HepG2 (cell line): ENCODE measurements at regions not wholly inside any gene's neighbourhood (a gene's known extent, or its start where the extent isn't known, plus 50 kb on each side); places are given as distances from the start of the nearest gene placed in this dataset.

Source experiments
- ATAC-seq: fragments of 200-7000 bp; cut with Tn5 transposase; 3 replicates; pipeline ENCODE4 v1.9.1; 2020; ENCODE audit warnings: mild to moderate bottlenecking, moderate library complexity
- BruUV-seq: library from RNA; stranded (reverse); fragments of 400-500 nt; replicated peaks from 2 replicates; lab custom pipeline; 2021; lab: Mats Ljungman, UMichigan
- CTCF ChIA-PET: fragments of 300-600 bp; formaldehyde crosslinking; extraction: SDS; loops from one replicate; lab custom pipeline; 2021; ENCODE audit warnings: low total read pairs, inconsistent platforms, low intra/inter-chr PET ratio; lab: Yijun Ruan, JAX
- POLR2A ChIA-PET: fragments of 350-600 bp; sonication (Branson Sonifier 250); formaldehyde crosslinking; loops from one replicate; lab custom pipeline; 2020; ENCODE audit warnings: antibody characterized with exemption, inconsistent platforms; lab: Yijun Ruan, JAX
- DNase-seq: peaks from one replicate; pipeline ENCODE4 v3.0.0-alpha.2; 2015; ENCODE audit warnings: low spot score
- FAIRE-seq: peaks from 3 replicates; lab custom pipeline; 2011; peaks lifted over from hg19 to GRCh38; lab: Jason Lieb, UNC
- H2AFZ ChIP-seq: one replicate; pipeline ENCODE4 v1.6.1; 2011; ENCODE audit warnings: low read length, inconsistent platforms
- H3K27ac ChIP-seq: fragments of 300-600 bp; 3 replicates; pipeline ENCODE4 v1.8.0; 2011; ENCODE audit warnings: mixed run types, mild to moderate bottlenecking, mixed read lengths, low read length, inconsistent platforms; ENCODE audit not compliant: insufficient read depth; ENCODE audit errors: extremely low read length
- H3K27me3 ChIP-seq, 2 experiments: fragments of 200-600 bp in 1 of 2; 2 replicates in 1 of 2; 3 replicates in 1 of 2; pipeline versions ENCODE4 v1.6.0 to v1.8.0; 2011; ENCODE audit warnings: low read length in 2 of 2, mild to moderate bottlenecking in 2 of 2, moderate library complexity in 2 of 2, inconsistent platforms in 1 of 2; ENCODE audit not compliant: insufficient read depth in 2 of 2, control insufficient read depth in 1 of 2
- H3K36me3 ChIP-seq, 2 experiments: fragments of 200-600 bp in 1 of 2; replicated peaks in 1 of 2; 2 replicates in 1 of 2; 3 replicates in 1 of 2; pipeline versions ENCODE4 v1.5.1 to v1.8.0; 2011; ENCODE audit warnings: low read length in 2 of 2, inconsistent platforms in 1 of 2; ENCODE audit not compliant: insufficient read depth in 2 of 2, control insufficient read depth in 1 of 2
- H3K4me1 ChIP-seq: 2 replicates; pipeline ENCODE4 v1.5.1; 2012; ENCODE audit warnings: low read length, inconsistent platforms; ENCODE audit not compliant: insufficient read depth
- H3K4me2 ChIP-seq: 2 replicates; pipeline ENCODE4 v1.6.0; 2011; ENCODE audit warnings: low read depth, low read length, inconsistent platforms
- H3K4me3 ChIP-seq, 3 experiments: fragments of 200-600 bp in 1 of 3; sonication (generic), shearing (Covaris generic) in 1 of 3; replicated peaks in 1 of 3; 2 replicates each; pipeline ENCODE4 v1.5.1; 2011 to 2016; ENCODE audit warnings: low read length in 3 of 3, inconsistent platforms in 2 of 3, low read depth in 2 of 3, mild to moderate bottlenecking in 2 of 3, control low read depth in 1 of 3, mixed read lengths in 1 of 3; ENCODE audit not compliant: insufficient read depth in 1 of 3
- H3K79me2 ChIP-seq: one replicate; pipeline ENCODE4 v1.6.1; 2011; ENCODE audit warnings: low read length, inconsistent platforms; ENCODE audit not compliant: insufficient read depth
- H3K9ac ChIP-seq: 2 replicates; pipeline ENCODE4 v1.6.0; 2011; ENCODE audit warnings: mild to moderate bottlenecking, low read depth, low read length, inconsistent platforms; ENCODE audit not compliant: insufficient read depth
- H3K9me3 ChIP-seq: 2 replicates; pipeline ENCODE4 v1.5.1; 2012; ENCODE audit warnings: mild to moderate bottlenecking, low read length
- H4K20me1 ChIP-seq: 2 replicates; pipeline ENCODE4 v1.6.0; 2011; ENCODE audit warnings: inconsistent platforms, mild to moderate bottlenecking, low read length, moderate library complexity; ENCODE audit not compliant: insufficient read depth
- DNMT3B ChIP-seq: conservative IDR thresholded peaks from 2 replicates; pipeline ENCODE4 v1.6.1; 2016; ENCODE audit warnings: missing biosample characterization, control low read depth
- HMGXB4 ChIP-seq, 2 experiments: sonication (generic) in 1 of 2; formaldehyde crosslinking in 1 of 2; IDR thresholded peaks; 2 replicates each; pipeline versions ENCODE4 v1.4.0 to v1.6.1; 2018 to 2020; ENCODE audit warnings: missing genetic modification reagents in 2 of 2, borderline replicate concordance in 1 of 2, low read depth in 1 of 2, mild to moderate bottlenecking in 1 of 2, missing biosample characterization in 1 of 2
- PTBP1 ChIP-seq: fragments of 200-400 bp; formaldehyde crosslinking; IDR thresholded peaks from 2 replicates; pipeline ENCODE4 v1.6.1; 2018; ENCODE audit warnings: low read length, low read depth; ENCODE audit not compliant: poor library complexity, severe bottlenecking
- SIX4 ChIP-seq: sonication (generic); formaldehyde crosslinking; IDR thresholded peaks from 2 replicates; pipeline ENCODE4 v1.4.0; 2020; ENCODE audit warnings: missing genetic modification reagents
- SMYD3 ChIP-seq: sonication (generic); formaldehyde crosslinking; IDR thresholded peaks from 2 replicates; pipeline ENCODE4 v1.8.1; 2023; ENCODE audit warnings: mild to moderate bottlenecking, missing genetic modification reagents
- TBP ChIP-seq: sonication (generic); formaldehyde crosslinking; IDR thresholded peaks from 2 replicates; pipeline ENCODE4 v1.5.0; 2020; ENCODE audit warnings: missing genetic modification reagents
- THYN1 ChIP-seq: sonication (generic); formaldehyde crosslinking; IDR thresholded peaks from 2 replicates; pipeline ENCODE4 v1.8.1; 2023; ENCODE audit warnings: low read depth, mild to moderate bottlenecking, moderate library complexity, missing genetic modification reagents, borderline replicate concordance
- TRIM24 ChIP-seq: sonication (generic); formaldehyde crosslinking; IDR thresholded peaks from 2 replicates; pipeline ENCODE4 v1.8.0; 2022; ENCODE audit warnings: mild to moderate bottlenecking, missing genetic modification reagents
- ZBTB1 ChIP-seq: sonication (generic); formaldehyde crosslinking; IDR thresholded peaks from 2 replicates; pipeline ENCODE4 v1.4.0; 2020; ENCODE audit warnings: missing genetic modification reagents, borderline replicate concordance
- ZBTB20 ChIP-seq: sonication (generic); formaldehyde crosslinking; IDR thresholded peaks from 2 replicates; pipeline ENCODE4 v1.8.1; 2023; ENCODE audit warnings: missing genetic modification reagents, low read depth, mild to moderate bottlenecking, borderline replicate concordance
- ZFP90 ChIP-seq: sonication (generic); formaldehyde crosslinking; IDR thresholded peaks from 2 replicates; pipeline ENCODE4 v1.8.0; 2022; ENCODE audit warnings: missing genetic modification reagents, mild to moderate bottlenecking, inconsistent platforms, borderline replicate concordance
- ZNF331 ChIP-seq: sonication (generic); formaldehyde crosslinking; IDR thresholded peaks from 2 replicates; pipeline ENCODE4 v1.4.0; 2020; ENCODE audit warnings: missing genetic modification reagents
- ZNF496 ChIP-seq: sonication (generic); formaldehyde crosslinking; IDR thresholded peaks from 2 replicates; pipeline ENCODE4 v1.8.1; 2023; ENCODE audit warnings: mild to moderate bottlenecking, moderate library complexity, missing genetic modification reagents; ENCODE audit not compliant: insufficient replicate concordance
- ZNF878 ChIP-seq: sonication (generic); formaldehyde crosslinking; IDR thresholded peaks from 2 replicates; pipeline ENCODE4 v1.8.1; 2023; ENCODE audit warnings: mild to moderate bottlenecking, missing genetic modification reagents, moderate library complexity
- ZSCAN9 ChIP-seq: IDR thresholded peaks from 2 replicates; pipeline ENCODE4 v1.6.1; 2016; ENCODE audit warnings: borderline replicate concordance
- WGBS: methylation state at CpG from one replicate; pipeline ENCODE4 v1.1.6; 2017; ENCODE audit warnings: low lambda C conversion rate; 5-methylcytosine and 5-hydroxymethylcytosine counted together
- in situ Hi-C: cut with HindIII; loops from 2 replicates; pipeline ENCODE4 v1.10.0; 2017; ENCODE audit warnings: low pct_unique_long_range_greater_than_20kb; ENCODE audit not compliant: extremely low pct_ligation_motif_present
- intact Hi-C: fragments of 100-400 bp; cut with micrococcal nuclease; formaldehyde crosslinking; loops from one replicate; pipeline ENCODE4 v1.10.0; 2022; ENCODE audit not compliant: unreplicated experiment
- TF ChIP-seq, protein P1 (sequence below): sonication (generic); formaldehyde crosslinking; IDR thresholded peaks from 2 replicates; pipeline ENCODE4 v1.4.0; 2020; ENCODE audit warnings: missing genetic modification reagents
- TF ChIP-seq, protein P2 (sequence below): sonication (generic); formaldehyde crosslinking; IDR thresholded peaks from 2 replicates; pipeline ENCODE4 v1.4.0; 2020; ENCODE audit warnings: mild to moderate bottlenecking, missing genetic modification reagents

GRCh38 chr1:170461762-170462384 lies 70.1 kb upstream of the GORAB start:
- H4K20me1 ChIP-seq: no peaks in the 10 kb centered on the region
- H3K9me3 ChIP-seq: no peaks in the 10 kb centered on the region
- H3K79me2 ChIP-seq: no peaks in the 10 kb centered on the region
- H3K36me3 ChIP-seq: no peaks in the 10 kb centered on the region
- H3K4me3 ChIP-seq: no peak overlapping the region
- no peak overlapping the region for H3K9ac ChIP-seq
- ChIA-PET CTCF (no interaction called here), POLR2A (no interaction called here)
- H2AFZ ChIP-seq: no peak overlapping the region
- DNase-seq (no peak), FAIRE-seq (no peak), ATAC-seq (no peak)
- no peak for TF ChIP-seq ZSCAN9 (CRISPR knock-in tag)
- TF ChIP-seq ZNF878 (CRISPR knock-in tag): no peak
- no peak for TF ChIP-seq TBP (CRISPR knock-in tag)
- no peak for TF ChIP-seq ZBTB1 (CRISPR knock-in tag)
- TF ChIP-seq ZFP90 (CRISPR knock-in tag): no peak
- TF ChIP-seq SIX4 (CRISPR knock-in tag): no peak
- no peak for TF ChIP-seq TRIM24 (CRISPR knock-in tag)
- TF ChIP-seq PTBP1: no peak
- TF ChIP-seq, protein P1, sequence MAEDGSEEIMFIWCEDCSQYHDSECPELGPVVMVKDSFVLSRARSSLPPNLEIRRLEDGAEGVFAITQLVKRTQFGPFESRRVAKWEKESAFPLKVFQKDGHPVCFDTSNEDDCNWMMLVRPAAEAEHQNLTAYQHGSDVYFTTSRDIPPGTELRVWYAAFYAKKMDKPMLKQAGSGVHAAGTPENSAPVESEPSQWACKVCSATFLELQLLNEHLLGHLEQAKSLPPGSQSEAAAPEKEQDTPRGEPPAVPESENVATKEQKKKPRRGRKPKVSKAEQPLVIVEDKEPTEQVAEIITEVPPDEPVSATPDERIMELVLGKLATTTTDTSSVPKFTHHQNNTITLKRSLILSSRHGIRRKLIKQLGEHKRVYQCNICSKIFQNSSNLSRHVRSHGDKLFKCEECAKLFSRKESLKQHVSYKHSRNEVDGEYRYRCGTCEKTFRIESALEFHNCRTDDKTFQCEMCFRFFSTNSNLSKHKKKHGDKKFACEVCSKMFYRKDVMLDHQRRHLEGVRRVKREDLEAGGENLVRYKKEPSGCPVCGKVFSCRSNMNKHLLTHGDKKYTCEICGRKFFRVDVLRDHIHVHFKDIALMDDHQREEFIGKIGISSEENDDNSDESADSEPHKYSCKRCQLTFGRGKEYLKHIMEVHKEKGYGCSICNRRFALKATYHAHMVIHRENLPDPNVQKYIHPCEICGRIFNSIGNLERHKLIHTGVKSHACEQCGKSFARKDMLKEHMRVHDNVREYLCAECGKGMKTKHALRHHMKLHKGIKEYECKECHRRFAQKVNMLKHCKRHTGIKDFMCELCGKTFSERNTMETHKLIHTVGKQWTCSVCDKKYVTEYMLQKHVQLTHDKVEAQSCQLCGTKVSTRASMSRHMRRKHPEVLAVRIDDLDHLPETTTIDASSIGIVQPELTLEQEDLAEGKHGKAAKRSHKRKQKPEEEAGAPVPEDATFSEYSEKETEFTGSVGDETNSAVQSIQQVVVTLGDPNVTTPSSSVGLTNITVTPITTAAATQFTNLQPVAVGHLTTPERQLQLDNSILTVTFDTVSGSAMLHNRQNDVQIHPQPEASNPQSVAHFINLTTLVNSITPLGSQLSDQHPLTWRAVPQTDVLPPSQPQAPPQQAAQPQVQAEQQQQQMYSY (CRISPR knock-in tag): no peak
- TF ChIP-seq SMYD3 (CRISPR knock-in tag): no peak
- TF ChIP-seq ZNF331 (CRISPR knock-in tag): no peak
- TF ChIP-seq HMGXB4 (CRISPR knock-in tag; IDR thresholded peaks at IDR 0.05; ENCODE audit: borderline replicate concordance in 1 of 2, low read depth in 1 of 2): no peak
- TF ChIP-seq ZBTB20 (CRISPR knock-in tag): no peak
- TF ChIP-seq, protein P2, sequence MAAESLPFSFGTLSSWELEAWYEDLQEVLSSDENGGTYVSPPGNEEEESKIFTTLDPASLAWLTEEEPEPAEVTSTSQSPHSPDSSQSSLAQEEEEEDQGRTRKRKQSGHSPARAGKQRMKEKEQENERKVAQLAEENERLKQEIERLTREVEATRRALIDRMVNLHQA (CRISPR knock-in tag): no peak
- no peak for TF ChIP-seq THYN1 (CRISPR knock-in tag)
- no peak for TF ChIP-seq ZNF496
- TF ChIP-seq DNMT3B (CRISPR knock-in tag): no peak
- H3K4me1 ChIP-seq: no peaks in the 10 kb centered on the region
- H3K27me3 ChIP-seq: no peaks in the 10 kb centered on the region
- H3K4me2 ChIP-seq: no peak overlapping the region
- in situ Hi-C loops (no loop called here), intact Hi-C loops (no loop called here)
- no TSS peak for BruUV-seq
- 15% methylated on average over 4 of the region's 4 CpGs for WGBS
- no peak overlapping the region for H3K27ac ChIP-seq
